GM23338 (cell line): ENCODE measurements at regions not wholly inside any gene's neighbourhood (a gene's known extent, or its start where the extent isn't known, plus 50 kb on each side); places are given as distances from the start of the nearest gene placed in this dataset.

ENCODE experiments used
- CTCF ChIP-seq, 2 experiments: fragments of 200-600 bp in 1 of 2; sonication (generic) in 1 of 2; conservative IDR thresholded peaks; 2 replicates each; pipeline versions ENCODE4 v1.5.1 to v1.6.1; 2016 to 2017; ENCODE audit warnings: antibody characterized with exemption in 2 of 2, low read depth in 2 of 2, mild to moderate bottlenecking in 2 of 2, moderate library complexity in 1 of 2
- EZH2 ChIP-seq: fragments of 200-600 bp; sonication (generic); IDR thresholded peaks from one replicate; pipeline ENCODE4 v1.8.0; 2017; ENCODE audit warnings: antibody characterized with exemption, mild to moderate bottlenecking, low read depth; ENCODE audit not compliant: unreplicated experiment
- JUNB ChIP-seq: IDR thresholded peaks from one replicate; pipeline ENCODE4 v1.6.1; 2016; ENCODE audit warnings: antibody characterized with exemption; ENCODE audit not compliant: unreplicated experiment
- POLR2AphosphoS5 ChIP-seq: IDR thresholded peaks from 2 replicates; pipeline ENCODE4 v1.6.1; 2016; ENCODE audit warnings: antibody characterized with exemption, low read depth
- REST ChIP-seq: IDR thresholded peaks from one replicate; pipeline ENCODE4 v1.6.1; 2018; ENCODE audit warnings: antibody characterized with exemption; ENCODE audit not compliant: unreplicated experiment
- STAT1 ChIP-seq: IDR thresholded peaks from one replicate; pipeline ENCODE4 v1.6.1; 2016; ENCODE audit warnings: antibody characterized with exemption; ENCODE audit not compliant: unreplicated experiment

GRCh38 chr22:19578180-19579004, 54.2 kb upstream of the CLDN5 start:
- no peak for TF ChIP-seq POLR2AphosphoS5
- TF ChIP-seq CTCF (conservative IDR thresholded peaks at IDR 0.05; ENCODE audit: low read depth in 2 of 2), result no peak
- no peak for TF ChIP-seq EZH2
- TF ChIP-seq STAT1, result no peak
- TF ChIP-seq REST, result no peak
- no peak for TF ChIP-seq JUNB
